22Rv1 (cell line): ENCODE measurements at regions not wholly inside any gene's neighbourhood (a gene's known extent, or its start where the extent isn't known, plus 50 kb on each side); places are given as distances from the start of the nearest gene placed in this dataset.

Source experiments
- ZFX ChIP-seq: fragments of 450-650 bp; IDR thresholded peaks from 2 replicates; pipeline ENCODE4 v1.6.1; 2017; ENCODE audit warnings: antibody characterized with exemption, borderline replicate concordance
- TF ChIP-seq, protein P1 (sequence below): fragments of 450-650 bp; IDR thresholded peaks from 2 replicates; pipeline ENCODE4 v1.5.1; 2017; ENCODE audit warnings: mild to moderate bottlenecking

GRCh38 chr10:90352288-90352687 lies 505.6 kb downstream of the HTR7 start:
- TF ChIP-seq, protein P1, sequence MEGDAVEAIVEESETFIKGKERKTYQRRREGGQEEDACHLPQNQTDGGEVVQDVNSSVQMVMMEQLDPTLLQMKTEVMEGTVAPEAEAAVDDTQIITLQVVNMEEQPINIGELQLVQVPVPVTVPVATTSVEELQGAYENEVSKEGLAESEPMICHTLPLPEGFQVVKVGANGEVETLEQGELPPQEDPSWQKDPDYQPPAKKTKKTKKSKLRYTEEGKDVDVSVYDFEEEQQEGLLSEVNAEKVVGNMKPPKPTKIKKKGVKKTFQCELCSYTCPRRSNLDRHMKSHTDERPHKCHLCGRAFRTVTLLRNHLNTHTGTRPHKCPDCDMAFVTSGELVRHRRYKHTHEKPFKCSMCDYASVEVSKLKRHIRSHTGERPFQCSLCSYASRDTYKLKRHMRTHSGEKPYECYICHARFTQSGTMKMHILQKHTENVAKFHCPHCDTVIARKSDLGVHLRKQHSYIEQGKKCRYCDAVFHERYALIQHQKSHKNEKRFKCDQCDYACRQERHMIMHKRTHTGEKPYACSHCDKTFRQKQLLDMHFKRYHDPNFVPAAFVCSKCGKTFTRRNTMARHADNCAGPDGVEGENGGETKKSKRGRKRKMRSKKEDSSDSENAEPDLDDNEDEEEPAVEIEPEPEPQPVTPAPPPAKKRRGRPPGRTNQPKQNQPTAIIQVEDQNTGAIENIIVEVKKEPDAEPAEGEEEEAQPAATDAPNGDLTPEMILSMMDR = no peak
- no peak for TF ChIP-seq ZFX
